DMS53 treated with DMSO at 0.1 percent for 48 hours (cell line): ENCODE measurements at regions not wholly inside any gene's neighbourhood (a gene's known extent, or its start where the extent isn't known, plus 50 kb on each side); places are given as distances from the start of the nearest gene placed in this dataset.

Experiments used
- DNase-seq: peaks from one replicate; lab custom pipeline; 2025; ENCODE audit not compliant: unreplicated experiment; lab: John Stamatoyannopoulos, UW

DNA sequence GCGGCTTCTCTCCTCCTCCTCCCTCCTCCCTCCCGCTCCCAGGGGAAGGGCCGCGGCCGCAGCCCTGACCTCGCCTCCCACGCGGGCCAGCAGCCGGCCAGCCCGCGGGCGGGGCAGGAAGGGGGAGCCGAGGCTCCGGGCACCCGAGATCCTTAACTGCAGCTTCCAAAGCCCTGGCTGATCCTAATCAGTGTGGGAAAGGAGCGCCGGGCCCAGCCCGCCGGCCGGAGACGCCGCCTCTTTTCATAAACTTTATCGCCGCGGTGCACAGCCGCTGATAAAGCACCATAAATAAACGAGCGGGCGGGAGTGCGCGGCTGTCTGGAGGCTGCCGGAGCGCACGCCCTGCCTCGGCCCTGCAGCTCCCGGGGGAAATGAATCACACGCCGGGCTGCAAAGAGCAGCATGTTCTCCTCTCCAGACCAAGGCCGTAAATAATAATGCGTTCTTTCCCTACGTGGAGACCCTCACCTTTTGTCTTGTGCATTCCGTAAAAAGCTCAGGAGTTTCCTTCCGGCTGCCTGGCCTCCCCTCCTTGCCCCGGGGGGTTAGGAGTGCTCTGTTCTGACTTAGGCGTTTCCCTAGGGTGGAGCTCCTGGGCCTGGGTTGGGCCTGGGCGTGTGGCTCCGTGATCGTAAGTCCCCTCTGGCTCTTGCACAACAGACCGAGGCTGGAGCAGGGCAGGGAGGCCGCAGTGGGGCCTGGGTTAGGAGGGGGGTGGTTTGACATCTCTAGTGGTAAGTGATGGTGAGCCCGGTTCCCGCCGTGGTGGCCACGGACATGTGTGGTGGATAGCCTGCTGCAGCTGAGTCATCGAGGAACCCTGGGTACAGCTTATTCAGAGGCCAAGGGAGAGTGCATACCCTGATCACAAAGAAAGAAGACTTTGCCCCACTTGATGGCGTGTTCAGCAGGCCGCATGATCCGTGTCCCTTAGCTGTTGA is 132.6 kb upstream of the HES1 start:
- peak; percentile 39 for DNase-seq

- DNase-seq, result no peak
These were observed 129.9 kb upstream of the HES1 start for GRCh38 chr3:194005930-194006501.

DNA sequence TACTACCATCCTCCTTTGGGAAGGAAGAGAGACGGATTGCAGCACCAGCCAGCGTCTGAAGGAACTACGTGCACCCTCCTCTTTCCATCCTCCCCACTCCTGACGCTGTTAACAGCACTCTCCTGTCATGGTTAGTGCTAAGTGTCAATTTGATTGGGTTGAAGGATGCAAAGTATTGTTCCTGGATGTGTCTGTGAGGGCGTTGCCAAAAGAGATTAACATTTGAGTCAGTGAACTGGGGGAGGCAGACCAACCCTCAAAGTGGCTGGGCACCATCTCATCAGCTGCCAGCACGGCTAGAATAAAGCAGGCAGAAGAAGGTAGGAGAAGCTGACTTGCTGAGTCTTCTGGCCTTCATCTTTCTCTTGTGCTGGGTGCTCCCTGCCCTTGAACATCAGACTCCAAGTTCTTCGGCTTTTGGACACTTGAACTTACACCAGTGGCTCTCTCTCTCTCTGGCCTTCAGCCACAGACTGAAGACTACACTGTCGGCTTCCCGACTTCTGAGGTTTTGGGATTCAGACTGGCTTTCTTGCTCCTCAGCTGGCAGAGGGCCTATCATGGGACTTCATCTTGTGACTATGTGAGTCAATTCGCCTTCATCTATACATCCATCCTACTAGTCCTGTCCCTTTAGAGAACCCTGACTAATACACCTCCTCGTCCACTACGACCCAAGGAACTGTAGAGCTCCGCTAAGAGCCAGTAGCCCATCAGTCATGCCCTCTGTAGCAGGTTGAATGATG is 128.2 kb upstream of the HES1 start:
- DNase-seq, result no peak

DNA sequence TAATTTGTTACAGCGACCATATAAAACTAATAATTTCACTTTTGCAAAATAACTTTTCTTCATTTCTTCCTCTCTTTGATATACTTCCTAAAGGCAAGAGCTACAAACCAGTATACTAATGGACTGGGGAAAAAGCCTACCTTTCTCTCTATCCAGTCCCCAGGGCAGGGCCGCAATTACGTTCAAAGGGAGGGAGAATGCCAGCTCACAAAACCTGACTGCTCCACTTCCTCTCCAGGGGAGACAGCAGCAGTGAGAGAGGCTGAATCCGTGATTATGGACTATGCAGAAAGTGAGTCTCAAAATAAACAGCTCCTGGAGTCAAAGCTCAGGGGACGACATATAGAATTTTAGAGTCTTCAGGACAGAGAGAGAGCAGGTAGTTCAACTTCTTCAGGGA is 126.9 kb upstream of the HES1 start:
- DNase-seq, result no peak

DNA sequence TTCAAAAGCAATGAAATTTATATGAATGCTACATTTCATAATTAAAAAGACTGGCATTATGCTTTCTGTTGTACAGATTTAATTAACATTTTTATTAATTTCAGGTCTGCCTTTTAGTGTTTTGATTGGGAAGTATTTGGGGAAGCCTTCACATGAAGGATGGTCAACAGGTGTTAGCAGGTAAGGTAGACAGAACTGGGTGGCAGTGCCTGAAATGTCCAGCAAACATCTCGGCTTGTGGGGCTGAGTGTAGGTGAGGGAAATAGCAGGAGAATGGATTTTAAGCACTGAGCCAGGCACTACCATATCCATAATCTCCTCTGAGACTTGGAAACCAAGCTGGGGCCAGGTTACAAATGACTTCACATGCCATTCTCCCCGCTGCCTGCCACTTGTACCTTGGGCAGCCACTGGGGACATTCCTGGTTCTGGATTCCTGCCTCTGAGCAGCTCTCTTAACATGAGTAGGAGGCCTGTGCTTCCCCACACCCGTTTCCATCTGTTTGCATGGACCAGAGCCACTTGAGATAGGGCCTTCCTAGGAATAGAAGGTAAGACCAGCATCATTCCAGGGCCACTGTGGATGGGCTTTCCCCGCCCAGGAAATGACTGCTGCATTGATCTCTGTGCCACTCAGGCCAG is 125.9 kb upstream of the HES1 start:
- no peak for DNase-seq

- DNase-seq, result no peak
These were observed 124.1 kb upstream of the HES1 start for GRCh38 chr3:194011807-194012206.

DNA sequence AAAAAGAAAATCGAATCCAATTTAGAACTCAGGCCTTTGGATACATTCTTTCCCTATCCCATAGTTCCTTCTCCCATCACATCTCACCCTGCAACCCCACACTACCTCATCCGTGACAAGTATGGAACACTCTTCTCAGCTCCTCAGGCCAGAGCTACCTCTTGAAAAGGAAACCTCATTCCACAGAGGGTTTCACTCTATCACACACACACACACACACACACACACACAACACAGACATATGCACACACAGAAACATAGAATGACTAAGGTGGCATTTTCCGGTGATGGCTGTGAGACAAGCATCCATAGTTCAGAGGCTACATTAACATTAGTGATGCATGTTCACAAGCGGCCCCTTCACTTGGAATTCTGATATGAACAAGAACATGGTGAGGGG is 122.0 kb upstream of the HES1 start:
- no peak for DNase-seq

- DNase-seq, result no peak
These were observed 121.2 kb upstream of the HES1 start for GRCh38 chr3:194014756-194015155.

GRCh38 chr3:194019398-194020165 is 116.4 kb upstream of the HES1 start:
- DNase-seq, result no peak

DNA sequence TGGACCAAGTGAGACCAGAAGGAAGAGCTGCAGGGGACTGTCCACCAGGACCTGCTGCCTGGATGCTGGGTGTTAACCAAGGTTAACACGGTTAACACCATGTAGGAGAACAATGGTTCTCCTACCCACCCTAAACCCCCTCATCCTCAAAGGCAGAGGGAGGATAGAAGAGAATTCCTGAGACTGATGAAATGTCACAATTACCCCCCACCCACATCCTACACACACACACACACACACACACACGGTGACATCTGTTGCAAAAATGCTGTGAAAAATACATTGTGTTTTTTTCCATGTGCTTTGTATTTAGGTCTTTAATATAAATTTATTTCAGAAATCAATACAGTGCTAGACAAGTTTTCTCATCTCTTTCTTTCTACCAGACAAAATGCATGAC is 113.9 kb upstream of the HES1 start:
- DNase-seq, result no peak

DNA sequence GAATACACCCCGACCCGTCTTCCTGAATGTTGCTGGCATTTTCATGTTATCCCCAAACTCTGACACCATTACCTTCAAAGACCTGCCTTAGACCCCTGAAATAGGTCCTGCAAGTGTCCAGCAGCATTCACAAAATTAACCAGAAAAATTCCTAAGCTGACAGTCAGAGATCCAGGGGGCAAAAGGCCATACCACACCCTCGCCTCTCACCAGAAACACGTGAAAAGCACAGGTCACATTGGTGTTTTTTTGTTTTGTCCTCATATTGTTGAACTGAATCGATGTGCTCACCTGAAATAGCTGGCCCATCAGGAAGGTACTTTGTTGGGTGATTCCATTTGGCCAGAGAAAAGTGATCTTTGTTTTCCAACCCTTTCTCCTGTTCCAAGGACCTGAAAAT is 113.1 kb upstream of the HES1 start:
- no peak for DNase-seq

GRCh38 chr3:194023501-194024280 is 112.3 kb upstream of the HES1 start:
- peak; percentile 25 for DNase-seq

DNA sequence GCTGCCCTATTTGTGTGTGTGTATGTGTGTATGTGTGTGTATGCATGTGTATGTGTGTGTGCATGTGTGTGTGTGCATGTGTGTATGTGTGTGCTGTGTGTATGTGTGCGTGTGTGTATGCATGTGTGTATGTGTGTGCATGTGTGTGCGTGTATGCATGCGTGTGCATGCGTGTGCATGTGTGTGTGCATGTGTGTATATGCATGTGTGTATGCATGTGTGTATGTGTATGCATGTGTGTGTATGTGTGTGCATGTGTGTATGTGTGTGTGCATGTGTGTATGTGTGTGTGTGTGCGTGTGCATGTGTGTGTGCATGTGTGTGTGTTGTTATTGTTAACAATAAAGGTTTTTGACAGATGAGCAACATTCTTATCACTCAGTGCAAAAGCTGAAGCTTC is 110.8 kb upstream of the HES1 start:
- DNase-seq, result no peak

DNA sequence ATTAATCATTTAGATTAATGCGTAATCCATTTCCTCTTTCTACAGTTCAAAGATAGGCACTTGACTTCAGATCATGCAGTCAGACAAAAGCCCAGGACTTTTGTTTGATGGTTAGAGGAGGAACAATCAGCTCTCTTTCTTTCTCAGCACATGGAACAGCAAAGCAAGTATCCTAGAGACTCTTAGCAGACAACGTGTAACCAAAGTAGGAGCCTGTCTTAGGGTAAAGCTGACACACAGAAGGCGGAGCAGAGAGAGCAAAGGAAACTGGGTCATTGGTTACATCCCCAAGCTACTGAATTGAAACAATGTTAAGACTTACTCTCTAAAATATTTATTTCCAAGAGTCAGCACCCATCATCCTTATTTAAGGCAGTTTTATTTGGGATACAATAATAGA is 110.0 kb upstream of the HES1 start:
- no peak for DNase-seq

- no peak for DNase-seq
These were observed 107.4 kb upstream of the HES1 start for GRCh38 chr3:194028434-194029004.

DNA sequence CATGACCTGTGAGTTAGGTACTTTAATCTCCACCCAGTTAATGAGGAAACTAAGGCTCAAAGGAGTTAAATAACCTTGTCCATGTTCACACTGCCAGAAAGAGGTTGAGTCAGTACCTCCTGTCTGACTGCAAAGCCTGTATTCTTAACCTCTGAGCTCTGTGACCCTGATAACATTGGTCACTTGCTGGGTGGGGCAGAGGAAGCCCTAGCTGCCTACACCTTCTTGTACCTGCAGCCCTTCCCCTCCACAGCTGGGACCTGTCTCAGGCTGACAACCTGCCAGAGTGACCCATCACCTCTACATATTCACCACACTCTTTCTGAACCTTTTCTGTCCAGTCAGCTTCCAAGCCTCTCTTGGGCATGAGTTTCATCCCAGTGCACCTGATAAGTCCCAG is 106.1 kb upstream of the HES1 start:
- no peak for DNase-seq

DNA sequence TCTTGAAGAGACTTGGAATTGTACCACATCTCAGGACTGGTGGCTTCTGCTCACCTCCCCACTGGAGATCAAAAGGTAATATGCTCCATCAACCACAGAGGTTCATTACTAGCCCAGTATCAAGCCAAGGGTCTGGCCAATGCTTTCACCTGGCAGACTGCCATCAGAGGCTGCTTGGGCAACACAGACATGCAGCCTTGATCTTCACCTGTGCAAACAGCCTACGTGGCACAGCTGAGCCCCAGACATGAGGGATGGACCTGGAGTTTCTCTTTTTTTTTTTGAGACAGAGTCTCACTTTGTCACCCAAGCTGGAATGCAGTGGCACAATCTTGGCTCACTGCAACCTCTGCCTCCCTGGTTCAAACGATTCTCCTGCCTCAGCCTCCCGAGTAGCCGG is 105.6 kb upstream of the HES1 start:
- DNase-seq, result peak; percentile 77

GRCh38 chr3:194031349-194031748 is 104.6 kb upstream of the HES1 start:
- no peak for DNase-seq

GRCh38 chr3:194031867-194032635 is 103.9 kb upstream of the HES1 start:
- DNase-seq, result no peak
